Left ventricle myocardium superior (tissue), 1 donor: ENCODE measurements at regions not wholly inside any gene's neighbourhood (a gene's known extent, or its start where the extent isn't known, plus 50 kb on each side); places are given as distances from the start of the nearest gene placed in this dataset.
"Not testable (repeated sequence)": the region's sequence is repeated elsewhere in the genome, so short reads cannot be mapped to it uniquely, and the experiment has no call there.

ENCODE experiments used
- ATAC-seq: fragments of 200-7000 bp; cut with Tn5 transposase; one replicate; pipeline ENCODE4 v1.9.1; 2020; ENCODE audit warnings: mild to moderate bottlenecking, moderate library complexity
- DNase-seq: peaks from one replicate; pipeline ENCODE4 v3.0.0-alpha.2; 2020
- intact Hi-C: fragments of 100-400 bp; cut with micrococcal nuclease; formaldehyde crosslinking; loops from one replicate; pipeline ENCODE4 v1.11.0; 2022
- donor health status: DM: no; HTN: yes; CAD: no; lungs with severe emphysema.

DNA sequence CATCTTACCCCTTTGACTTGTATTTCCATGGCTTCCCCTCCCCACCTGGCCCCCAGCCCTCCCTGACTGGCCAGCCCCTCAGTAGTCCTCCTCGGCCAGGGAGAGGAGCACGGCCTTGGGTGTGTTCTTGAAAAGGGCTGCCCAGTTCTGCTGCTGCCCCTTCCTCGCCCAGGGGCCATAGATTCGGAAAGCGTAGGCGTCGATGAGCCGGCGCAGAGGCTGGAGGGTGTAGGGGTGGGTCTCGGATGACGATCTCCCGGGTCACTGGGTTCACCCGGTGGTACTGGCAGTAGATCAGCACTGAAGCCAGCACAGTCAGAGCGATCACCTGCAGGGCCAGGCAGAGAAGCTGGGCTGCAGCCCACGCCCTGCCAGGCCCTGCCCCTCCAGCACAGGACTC lies 71.7 kb downstream of the ZNF479 start:
- DNase-seq, ATAC-seq, intact Hi-C loops: not testable (repeated sequence)

DNA sequence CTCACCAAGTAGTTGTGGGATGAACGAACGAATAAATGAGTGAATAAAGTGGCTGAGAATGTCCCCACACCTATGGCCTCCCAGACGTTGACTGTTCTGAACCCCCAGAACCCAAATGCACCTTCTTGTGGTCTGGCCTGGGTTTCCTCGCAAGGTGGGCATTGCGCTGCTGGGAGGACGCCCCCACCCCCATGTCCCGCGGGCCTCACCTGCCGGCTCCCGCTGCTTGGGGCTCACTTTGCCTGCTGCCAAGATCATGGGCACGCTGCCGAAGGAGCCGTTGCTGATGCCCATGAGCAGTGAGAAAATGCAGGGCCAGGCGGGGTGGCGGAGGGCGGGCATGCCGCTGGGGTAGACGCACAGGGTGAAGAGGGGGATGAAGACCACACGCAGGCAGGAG lies 115.9 kb downstream of the ZNF479 start:
- ATAC-seq, DNase-seq, intact Hi-C loops: not testable (repeated sequence)

GRCh38 chr7:57013707-57014106 lies 118.5 kb downstream of the ZNF479 start:
- DNase-seq, ATAC-seq, intact Hi-C loops: not testable (repeated sequence)

DNA sequence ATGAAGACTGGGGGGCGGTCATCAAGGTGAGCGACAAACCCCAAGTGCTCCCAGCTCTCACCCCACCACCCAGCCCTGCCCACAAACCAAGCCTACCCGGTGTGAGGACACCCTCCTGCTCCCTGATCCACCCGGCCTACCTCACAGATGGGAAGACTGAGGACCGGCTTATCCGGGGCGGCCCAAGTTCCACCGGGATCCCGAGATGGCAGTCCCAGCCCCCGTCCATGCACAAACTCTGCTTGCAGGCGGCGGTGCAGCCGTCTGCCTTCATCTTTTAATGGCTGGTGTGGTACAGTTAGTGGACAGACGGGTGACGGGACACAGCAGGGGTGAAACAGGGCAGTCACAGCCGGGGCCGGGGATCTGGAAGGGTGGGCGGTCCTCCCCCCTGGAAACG lies 119.3 kb downstream of the ZNF479 start:
- DNase-seq, ATAC-seq, intact Hi-C loops: not testable (repeated sequence)

DNA sequence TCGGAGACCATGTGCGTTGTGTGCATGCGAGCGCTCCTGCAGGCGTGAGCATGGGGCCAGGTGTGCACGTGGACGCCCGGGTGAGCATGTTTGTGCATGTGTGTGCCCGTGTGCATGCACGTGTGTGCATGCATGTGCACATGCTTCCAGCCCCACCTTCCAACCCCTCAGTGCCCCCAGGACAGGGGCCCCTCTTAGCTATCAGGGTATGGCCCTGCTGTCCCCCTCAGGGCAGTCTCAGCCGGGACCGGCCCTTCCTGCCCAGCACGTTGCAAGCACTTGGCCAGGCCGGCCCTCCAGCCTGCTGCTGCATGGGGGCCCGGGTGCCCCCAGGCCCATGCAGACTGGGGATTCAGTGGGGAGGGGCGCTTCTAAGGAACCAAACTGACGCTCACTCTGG lies 123.0 kb downstream of the ZNF479 start:
- intact Hi-C loops, DNase-seq, ATAC-seq: not testable (repeated sequence)

GRCh38 chr7:57005974-57006373 lies 126.3 kb downstream of the ZNF479 start:
- DNase-seq, ATAC-seq, intact Hi-C loops: not testable (repeated sequence)

DNA sequence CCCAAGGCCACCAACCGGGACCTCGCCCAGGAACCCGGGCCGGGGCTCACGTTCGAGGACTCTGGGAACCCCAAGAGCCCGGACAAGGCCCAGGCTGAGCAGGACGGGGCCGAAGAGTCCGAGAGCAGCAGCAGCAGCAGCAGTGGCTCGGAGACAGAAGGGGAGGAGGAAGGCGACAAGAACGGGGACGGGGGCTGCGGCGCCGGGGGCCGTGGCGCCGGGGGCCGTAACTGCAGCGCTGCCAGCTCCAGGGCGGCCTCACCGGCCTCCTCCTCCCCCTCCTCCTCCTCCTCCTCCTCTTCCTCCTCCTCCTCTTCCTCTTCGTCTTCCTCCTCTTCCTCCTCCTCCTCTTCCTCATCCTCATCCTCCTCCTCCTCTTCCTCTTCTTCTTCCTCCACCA lies 128.4 kb downstream of the ZNF479 start:
- ATAC-seq, DNase-seq, intact Hi-C loops: not testable (repeated sequence)

- DNase-seq, ATAC-seq, intact Hi-C loops: not testable (repeated sequence)
Measured at GRCh38 chr7:57001926-57002325, 130.3 kb downstream of the ZNF479 start.

DNA sequence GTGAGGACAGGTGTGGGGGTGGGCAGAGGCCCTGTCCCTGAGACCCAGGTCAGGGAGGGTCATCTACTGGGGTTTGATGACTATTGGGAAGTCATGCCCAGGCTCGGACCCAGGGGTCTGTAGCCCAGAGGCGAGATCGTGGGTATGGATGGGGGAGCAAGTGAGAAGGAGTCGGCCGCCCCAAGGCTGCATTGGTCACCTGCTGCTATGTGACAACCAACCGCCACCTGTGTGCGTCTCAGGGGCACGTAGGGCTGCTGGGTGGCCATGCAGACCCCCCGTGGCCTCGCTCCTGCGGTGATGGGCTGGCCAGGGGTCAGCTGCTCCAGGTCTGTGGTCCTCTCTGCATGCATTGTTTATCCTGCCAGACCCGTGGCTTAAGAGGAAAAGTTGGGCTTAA lies 138.5 kb downstream of the ZNF479 start:
- intact Hi-C loops, ATAC-seq, DNase-seq: not testable (repeated sequence)

- DNase-seq, intact Hi-C loops, ATAC-seq: not testable (repeated sequence)
Measured at GRCh38 chr7:56957737-56958408, 174.4 kb downstream of the ZNF479 start.

DNA sequence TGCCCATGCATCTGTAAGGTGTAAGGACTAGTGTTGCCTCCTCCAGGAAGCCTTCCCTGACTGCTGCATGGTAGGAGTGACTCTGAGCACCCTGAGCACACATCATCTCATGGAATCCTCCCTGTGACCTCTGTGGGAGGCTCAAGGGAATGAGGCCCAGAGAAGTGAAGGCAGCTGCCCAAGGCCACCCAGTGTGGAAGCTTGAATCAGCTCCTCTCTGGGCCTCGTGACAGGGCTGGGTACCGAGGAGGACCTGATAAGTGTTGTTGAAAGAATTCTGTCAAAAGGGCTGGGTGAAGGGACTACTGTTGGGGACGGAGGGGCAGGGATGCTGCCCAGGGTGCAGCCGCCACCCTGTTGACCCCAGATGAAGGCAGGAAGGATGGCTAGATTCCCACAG lies 175.2 kb downstream of the ZNF479 start:
- intact Hi-C loops, ATAC-seq, DNase-seq: not testable (repeated sequence)

GRCh38 chr7:56948390-56949379 lies 183.6 kb downstream of the ZNF479 start:
- ATAC-seq = not testable (repeated sequence)

DNA sequence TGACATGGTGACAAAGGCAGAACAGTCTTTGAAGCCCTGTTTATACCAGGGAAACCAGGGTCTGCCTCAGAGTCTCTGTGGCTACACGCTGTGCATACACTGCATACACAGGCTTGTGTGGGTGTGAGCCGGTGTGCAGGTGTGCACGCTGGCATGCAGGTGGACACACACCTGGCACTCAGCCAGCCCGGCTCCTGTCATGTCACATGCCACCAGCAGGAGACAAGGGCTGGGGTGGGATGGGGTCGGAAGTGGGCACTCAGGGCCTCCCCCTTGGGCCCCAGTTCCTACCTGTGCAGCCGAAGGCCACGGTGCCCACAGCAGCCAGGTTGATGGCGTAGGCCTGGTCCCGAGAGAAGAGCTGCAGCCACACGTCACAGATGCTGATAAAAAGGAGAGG lies 192.2 kb downstream of the ZNF479 start:
- peak; percentile 29 for DNase-seq
- ATAC-seq, intact Hi-C loops: not testable (repeated sequence)

More at GRCh38 chr7:56948390-56949379, 183.6 kb downstream of the ZNF479 start:
- intact Hi-C loops, DNase-seq: not testable (repeated sequence)

DNA sequence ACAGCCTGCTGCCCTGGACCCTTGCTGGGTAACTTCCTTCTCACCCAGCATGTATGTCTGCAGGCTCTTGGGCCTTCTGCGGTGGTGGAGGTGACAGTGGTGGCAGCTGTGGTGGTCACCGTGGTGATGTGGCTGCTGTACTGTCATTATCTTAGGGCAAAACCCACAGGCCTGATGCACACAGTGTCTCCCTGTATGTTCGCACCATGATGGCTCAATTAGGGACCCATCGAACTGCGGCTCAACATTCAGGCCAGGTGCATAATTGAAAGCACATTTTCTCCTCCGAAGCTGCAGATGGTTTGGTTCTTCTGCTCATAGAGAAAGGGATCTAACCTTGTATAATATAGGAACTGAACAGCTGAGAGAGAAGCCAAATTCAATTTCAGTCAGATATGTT lies 208.3 kb downstream of the ZNF479 start:
- ATAC-seq = not testable (repeated sequence)

GRCh38 chr7:56910973-56911372 lies 221.3 kb downstream of the ZNF479 start:
- intact Hi-C loops, ATAC-seq, DNase-seq: not testable (repeated sequence)

More for the DNA sequence above, 208.3 kb downstream of the ZNF479 start:
- DNase-seq, intact Hi-C loops: not testable (repeated sequence)

- ATAC-seq, intact Hi-C loops, DNase-seq: not testable (repeated sequence)
Measured at GRCh38 chr7:56889454-56889853, 242.8 kb downstream of the ZNF479 start.

GRCh38 chr7:56885132-56885531 lies 247.1 kb downstream of the ZNF479 start:
- ATAC-seq, intact Hi-C loops, DNase-seq: not testable (repeated sequence)

DNA sequence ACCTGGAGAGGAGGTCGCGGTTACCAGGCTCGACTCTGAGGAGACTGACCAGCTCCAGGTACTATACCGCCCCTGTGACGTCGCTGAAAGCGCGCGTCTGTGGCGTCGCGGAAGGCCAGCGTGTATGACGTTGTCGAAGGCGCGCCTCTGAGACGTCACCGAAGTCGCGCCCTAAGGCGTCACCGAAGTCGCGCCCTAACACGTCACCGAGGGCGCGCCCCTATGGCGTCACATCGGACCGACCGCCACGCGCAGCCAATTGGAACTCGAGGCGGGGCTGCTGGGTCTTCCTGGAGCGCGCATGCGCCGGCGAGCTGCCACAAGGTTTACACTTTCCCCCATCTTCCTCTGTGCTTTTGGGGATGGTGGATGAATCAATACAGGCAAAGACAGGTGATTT lies 249.9 kb downstream of the ZNF479 start:
- ATAC-seq, DNase-seq, intact Hi-C loops: not testable (repeated sequence)
